Stimulated activated CD4-positive, alpha-beta T cell treated with anti-CD3 and anti-CD28 coated beads, Interleukin-12 subunit alpha, Interleukin-12 subunit beta, amount 100 ng/mL, for 24 hours (primary cell): ENCODE measurements at regions not wholly inside any gene's neighbourhood (a gene's known extent, or its start where the extent isn't known, plus 50 kb on each side); places are given as distances from the start of the nearest gene placed in this dataset.
"Not testable (repeated sequence)": the region's sequence is repeated elsewhere in the genome, so short reads cannot be mapped to it uniquely, and the experiment has no call there.

ENCODE experiments used
- DNase-seq, 2 experiments: peaks; one replicate each; pipeline ENCODE4 v3.0.0-alpha.2; 2020; ENCODE audit warnings: low read depth in 2 of 2

DNA sequence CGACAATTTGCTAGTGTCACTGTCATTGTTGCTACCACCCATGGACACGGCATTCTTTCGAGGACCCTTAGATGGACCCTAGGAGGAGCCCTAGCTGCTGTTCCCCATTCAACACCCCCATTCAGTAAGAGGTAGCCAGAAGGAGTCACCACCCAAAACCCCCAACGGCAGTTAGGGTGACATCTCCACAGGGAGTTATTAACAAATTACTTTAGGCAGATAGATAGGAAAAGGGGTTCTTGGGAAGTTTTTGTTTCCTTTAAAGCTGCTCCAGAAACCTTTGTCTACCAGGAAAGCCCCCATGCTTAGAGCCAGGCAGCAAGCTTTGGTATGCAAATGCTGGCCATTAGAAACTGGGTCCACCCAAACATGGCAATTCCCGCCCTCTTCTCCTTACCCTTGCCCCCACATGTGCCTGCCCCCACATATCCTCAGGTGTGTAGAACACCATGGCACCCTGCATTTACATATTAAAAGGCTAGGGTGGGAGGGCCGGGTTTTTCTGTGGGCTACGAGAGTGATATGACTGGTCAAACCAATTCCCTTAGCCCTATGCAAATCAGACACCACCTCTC is 190.9 kb downstream of the SLITRK6 start:
- no peak for DNase-seq

DNA sequence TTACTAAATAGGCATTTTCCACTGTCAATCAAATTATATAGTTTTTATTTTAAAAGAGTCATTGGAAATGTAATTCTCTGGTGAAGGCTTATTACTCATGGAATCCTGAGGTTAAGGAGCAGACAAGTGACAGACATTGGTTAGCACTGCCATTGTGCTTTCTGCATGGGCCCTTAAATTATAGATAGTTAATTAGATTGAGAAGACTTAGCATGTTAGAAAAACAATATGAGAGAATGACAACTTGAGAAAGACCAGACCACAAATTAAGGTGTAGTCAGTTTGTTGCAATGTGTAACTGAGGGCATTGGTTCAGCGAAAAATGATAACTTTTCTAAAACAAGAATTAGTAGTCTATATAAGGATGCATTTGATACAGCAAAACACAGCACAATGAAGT is 195.5 kb downstream of the SLITRK6 start:
- no peak for DNase-seq

DNA sequence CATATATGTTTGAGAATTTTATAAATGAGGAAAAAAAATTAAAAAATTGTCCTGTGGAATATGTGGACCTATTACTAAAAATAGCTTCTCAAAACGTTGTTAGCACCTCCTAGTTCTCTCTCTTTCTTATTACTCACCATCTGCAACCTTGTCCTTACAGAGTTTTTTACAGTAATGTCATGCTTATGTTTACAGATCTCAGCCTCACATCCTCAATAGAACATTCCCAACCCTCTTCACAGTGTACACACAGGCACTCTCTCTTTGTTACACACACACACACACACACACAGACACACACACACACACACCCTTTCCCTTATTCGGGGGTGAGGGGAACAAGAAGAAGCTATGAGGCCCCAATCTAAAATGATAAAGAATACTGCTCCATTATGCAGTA is 197.7 kb downstream of the SLITRK6 start:
- no peak for DNase-seq

DNA sequence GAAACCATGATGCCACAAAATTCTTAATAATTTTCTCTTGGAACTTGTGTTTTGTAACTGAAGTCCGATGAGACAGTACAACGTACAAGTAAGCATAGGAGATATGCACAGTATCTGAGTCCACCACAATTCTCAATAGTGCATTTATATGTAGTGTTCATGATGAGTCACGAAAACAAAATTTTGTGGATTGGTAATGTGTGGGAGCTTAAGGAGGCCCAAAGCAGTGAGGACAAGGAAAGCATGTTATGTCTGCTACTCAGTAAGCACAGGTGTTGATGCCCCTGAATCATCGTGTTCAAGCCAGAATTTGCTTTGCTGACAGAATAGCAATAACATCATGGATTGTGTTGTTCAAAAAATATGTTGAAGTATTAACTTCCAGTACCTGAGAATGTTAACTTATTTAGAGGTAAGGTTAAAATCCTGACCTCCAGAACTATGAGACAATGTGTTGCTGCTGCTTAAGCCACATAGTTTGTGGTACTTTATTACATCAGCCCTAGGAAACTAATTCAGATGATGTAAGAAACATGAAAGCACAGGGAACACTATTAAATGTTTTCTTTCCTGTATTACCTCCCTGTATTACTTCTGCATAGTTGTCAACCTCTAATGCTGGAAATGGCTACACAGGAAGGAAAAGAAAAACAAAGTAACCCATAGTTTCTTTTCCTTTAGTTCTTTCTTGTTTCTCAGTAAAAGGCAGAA is 201.3 kb downstream of the SLITRK6 start:
- DNase-seq: no peak

DNA sequence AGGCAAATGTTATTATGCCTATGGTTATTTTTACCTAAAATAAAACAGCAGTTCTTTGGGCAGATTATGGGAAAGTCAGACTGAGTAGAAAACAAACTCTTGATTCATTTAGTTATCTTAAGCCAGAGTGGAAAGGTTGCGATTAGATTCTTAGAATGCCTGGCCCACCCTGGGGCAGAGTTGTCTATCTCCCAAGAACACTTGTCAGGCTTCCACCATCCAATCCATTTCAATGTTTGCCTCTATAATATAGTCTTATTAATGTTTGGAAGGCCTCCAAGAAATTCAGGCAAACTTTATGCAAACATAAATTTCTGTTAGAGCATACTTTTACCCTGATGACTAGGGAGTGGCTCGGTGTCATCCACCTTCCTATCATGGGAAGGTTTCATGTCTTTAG is 207.0 kb downstream of the SLITRK6 start:
- DNase-seq: no peak

- DNase-seq: no peak
These were observed 208.8 kb downstream of the SLITRK6 start for GRCh38 chr13:85590231-85590931.

- DNase-seq: no peak
These were observed 210.2 kb downstream of the SLITRK6 start for GRCh38 chr13:85589021-85589420.

DNA sequence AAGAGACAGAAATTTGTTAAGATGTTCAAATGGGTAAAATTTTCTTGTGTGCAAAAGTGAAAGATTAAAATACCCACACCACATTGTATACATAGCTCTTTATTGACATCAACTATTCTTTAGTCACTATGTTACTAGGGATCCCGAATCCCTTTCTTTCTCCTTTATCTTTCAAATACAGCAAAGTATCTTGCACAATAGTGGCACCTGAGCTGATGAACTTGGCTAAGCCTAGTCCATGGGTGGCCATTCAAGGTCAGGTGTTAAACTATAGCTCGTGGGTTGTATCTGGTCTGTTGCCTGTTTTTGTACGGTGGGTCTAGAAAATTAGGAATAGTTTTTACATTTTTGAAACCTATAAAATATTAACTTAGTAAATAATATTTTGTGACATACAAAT is 210.9 kb downstream of the SLITRK6 start:
- no peak for DNase-seq

GRCh38 chr13:85586856-85587255 is 212.4 kb downstream of the SLITRK6 start:
- DNase-seq: no peak

DNA sequence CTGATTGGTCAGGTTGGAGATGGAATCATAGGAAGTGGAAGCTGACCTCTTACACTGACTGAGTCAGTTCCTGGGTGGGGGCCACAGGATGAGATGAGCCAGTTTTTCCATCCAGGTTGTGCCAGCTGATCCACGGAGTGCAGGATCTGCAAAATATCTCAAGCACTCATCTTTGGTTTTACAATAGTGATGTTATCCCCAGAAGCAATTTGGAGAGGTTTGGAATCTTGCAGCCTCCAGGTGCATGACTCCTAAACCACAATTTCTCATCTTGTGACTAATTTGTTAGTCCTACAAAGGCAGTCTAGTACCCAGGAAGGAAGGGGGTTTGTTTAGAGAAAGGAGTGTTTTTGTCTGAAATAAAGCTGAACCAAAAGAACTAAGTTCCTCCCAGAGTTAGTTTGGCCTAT is 212.8 kb downstream of the SLITRK6 start:
- no peak for DNase-seq

DNA sequence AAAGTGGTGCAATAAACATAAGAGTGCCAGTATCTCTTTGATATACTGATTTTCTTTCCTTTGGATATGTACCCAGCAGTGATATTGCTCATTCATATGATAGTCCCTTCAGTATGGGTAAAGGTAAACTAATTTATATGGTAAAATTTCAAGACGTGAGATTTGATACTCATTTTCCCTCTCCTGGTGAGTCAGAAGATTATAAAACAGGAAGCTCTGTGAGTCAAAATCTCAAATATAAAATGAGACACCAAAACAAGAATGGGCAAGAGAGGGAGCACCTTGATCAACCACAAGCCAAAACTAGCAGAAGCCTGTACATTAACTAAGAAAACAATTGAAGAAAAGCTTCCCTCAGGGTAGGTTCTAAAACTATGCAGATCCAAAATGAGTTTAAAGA is 216.3 kb downstream of the SLITRK6 start:
- DNase-seq: no peak

DNA sequence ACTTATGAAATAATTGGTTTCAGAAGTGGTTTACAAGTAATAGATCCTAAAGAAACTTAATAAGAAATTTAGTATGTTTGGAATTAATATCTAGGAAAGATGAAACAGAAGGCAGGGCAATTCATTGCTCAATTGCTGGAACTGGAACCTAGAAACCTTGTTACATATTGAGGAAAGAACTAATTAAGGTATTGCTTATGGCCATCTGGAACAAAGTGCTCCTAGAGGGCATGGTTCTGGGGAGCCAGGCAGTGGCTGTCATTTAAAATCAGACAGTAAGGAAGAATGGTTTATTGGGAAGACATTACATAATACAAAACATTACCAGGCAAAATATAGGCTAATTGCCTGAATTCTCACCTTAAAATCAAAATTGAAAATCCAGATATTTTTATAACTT is 224.1 kb downstream of the SLITRK6 start:
- no peak for DNase-seq

DNA sequence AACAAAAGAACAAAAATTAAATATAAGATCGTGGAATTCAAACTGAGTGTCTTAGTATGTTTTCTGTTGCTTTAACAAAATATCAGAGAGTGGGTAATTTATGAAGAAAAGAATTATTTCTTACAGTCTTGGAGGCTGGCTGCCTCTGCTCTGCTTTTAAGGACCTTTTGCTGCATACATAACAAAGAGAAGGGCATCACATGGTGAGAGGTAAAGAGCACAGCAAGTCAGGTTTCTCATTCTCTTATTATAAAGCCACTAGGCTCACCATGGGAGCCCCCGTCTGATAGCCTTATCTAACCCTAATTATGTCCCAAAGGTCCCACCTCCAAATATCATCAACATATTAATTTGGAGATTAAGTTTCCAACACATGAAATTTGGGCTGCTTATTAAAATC is 231.3 kb downstream of the SLITRK6 start:
- no peak for DNase-seq

GRCh38 chr13:85565652-85566051 is 233.6 kb downstream of the SLITRK6 start:
- no peak for DNase-seq

DNA sequence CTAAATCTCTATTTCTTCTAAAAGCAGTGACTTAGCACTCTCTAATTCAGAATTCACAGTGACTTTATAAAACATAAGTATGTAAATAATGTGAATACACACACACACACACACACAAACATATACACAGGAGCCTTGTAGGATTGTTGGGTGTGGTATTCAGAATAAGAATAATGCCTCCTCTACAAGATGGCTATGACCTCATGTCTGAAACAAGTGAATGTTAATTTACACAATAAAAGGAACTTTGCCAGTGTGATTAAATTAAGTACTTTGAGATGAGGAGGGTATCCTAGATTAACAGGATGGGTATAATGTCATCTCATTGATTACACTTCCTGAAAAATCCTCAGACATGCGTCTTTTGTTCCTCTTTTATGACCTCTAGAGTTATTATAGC is 234.6 kb downstream of the SLITRK6 start:
- DNase-seq: no peak

GRCh38 chr13:85562282-85562681 is 236.9 kb downstream of the SLITRK6 start:
- DNase-seq: no peak

GRCh38 chr13:85557691-85558467 is 241.3 kb downstream of the SLITRK6 start:
- no peak for DNase-seq

DNA sequence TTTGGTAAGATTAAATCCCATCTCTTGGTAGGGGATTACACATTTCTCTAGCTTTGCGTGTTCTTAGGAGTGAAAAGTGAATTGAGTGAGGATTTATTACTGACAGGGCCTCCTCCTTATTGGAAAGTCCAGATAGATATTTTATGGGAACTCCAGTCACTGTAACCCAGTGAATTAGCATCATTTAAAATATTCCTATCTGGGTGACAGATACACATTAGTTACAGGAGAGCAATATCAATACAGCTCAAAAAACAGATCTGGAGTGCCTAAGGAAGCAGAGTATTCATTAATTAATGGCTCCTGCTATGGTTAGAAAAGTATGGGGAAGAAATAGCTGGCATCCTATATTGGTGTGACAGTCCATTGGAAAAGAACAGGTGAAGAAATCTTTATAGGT is 248.2 kb downstream of the SLITRK6 start:
- no peak for DNase-seq

DNA sequence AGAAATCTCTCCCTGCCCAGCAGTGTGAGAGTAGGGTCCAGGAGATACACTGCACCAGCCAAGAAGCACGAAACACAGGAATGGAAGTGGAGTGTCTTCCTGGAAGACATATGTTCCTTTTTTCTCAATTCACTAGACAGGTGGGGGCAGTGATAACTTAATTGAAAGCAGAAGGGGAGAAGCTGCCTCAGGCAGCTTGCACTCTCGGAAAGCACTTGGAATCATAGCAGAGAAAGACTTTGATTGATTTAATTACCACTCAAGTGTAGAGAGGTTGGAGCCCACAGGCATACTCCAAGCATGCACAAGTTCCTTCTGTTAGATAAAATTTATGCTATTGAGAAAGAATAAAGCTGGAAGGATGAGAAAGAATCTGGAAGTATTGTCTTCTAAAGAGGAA is 249.4 kb downstream of the SLITRK6 start:
- no peak for DNase-seq

DNA sequence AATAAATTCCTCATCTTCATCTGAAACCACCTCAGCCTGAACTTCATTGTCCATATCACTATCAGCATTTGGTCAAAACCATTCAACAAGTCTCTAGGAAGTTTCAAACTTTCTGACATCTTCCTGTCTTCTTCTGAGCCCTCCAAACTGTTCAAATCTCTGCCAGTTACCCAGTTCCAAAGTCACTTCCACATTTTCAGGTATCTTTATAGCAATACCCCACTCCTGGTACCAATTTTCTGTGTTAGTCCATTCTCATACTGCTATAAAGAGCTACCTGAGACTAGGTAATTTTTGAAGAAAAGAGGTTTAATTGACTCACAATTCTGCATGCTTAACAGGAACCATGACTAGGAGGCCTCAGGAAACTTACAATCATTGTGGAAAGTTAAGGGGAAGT is 250.4 kb downstream of the SLITRK6 start:
- DNase-seq: not testable (repeated sequence)

DNA sequence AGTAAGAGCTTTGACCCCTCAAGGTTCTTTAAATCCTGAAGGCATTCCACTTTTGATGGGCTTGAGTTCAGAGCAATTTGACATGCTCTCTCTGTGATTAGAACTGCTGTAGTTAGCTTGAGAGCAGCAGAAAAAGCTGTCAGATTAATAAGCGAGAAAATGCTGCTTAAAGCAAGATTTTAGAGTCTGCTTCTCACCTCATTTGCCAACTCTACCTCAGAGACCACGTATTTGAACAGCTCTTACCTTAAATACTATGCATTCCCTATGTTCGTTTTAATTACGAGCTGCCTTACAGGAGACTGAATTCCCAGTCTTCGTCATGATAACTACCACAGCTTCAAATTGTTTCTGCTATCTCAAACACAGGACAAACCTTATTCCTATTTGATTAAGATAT is 253.4 kb downstream of the SLITRK6 start:
- DNase-seq: no peak

DNA sequence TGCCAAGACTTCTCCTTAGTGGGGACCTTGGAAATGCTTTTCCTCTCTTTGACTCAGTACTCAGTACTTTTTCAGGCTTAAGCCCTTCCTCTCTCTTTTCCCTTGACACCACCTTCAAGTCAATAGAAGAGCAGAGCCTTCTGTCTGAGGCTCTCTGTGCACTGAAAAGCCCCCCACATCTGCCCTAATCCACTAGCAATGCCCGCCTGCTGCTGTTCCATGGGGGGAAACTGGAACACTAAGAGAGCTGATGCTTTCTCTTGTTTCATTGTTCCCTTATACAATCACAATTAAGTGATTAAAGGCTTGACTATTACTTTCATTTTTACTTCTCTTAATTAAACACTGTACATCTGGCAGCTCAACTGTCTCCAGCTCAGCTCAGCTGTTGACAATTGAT is 254.5 kb downstream of the SLITRK6 start:
- no peak for DNase-seq

DNA sequence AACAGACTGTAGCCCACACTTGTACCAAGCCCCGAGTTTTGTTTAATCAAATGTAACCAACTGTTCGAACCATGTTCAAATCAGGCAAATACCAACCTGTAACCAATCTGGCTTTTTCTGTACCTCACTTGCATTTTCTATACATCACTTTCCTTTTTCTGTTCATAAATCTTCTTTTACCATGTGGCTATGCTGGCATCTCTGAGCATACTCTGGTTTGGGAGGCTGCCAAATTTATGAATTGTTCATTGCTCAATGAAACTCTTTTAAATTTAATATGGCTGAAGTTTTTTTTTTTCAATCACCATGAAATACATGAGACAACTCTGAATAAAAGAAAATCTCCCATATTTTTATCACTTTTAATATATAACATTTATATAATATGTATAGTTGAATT is 256.1 kb downstream of the SLITRK6 start:
- DNase-seq: no peak
